HCT116 (cell line): ENCODE measurements at regions not wholly inside any gene's neighbourhood (a gene's known extent, or its start where the extent isn't known, plus 50 kb on each side); places are given as distances from the start of the nearest gene placed in this dataset.

Experiments used
- ATAC-seq: fragments of 200-7000 bp; cut with Tn5 transposase; 2 replicates; pipeline ENCODE4 v1.9.1; 2020; ENCODE audit warnings: mild to moderate bottlenecking, moderate library complexity
- BruUV-seq: library from RNA; stranded (reverse); fragments of 400-500 nt; replicated peaks from 2 replicates; lab custom pipeline; 2021; lab: Mats Ljungman, UMichigan
- CTCF ChIA-PET: fragments of 300-600 bp; sonication (Branson Sonifier 250); formaldehyde crosslinking; loops from one replicate; lab custom pipeline; 2021; ENCODE audit warnings: antibody characterized with exemption; lab: Charles Lee
- POLR2A ChIA-PET: fragments of 300-600, 350-600 bp; sonication (Branson Sonifier 250); formaldehyde crosslinking; loops from one replicate; lab custom pipeline; 2021; ENCODE audit warnings: antibody characterized with exemption; lab: Charles Lee
- RAD21 ChIA-PET, 2 experiments: fragments of 300-600 bp; sonication (Branson Sonifier 250); formaldehyde crosslinking; loops; one replicate each; lab custom pipeline; 2023; ENCODE audit warnings: low total read pairs in 2 of 2; ENCODE audit not compliant: uncharacterized antibody in 2 of 2, unreplicated experiment in 2 of 2, low non-redundant PET in 1 of 2; lab: Charles Lee
- DNase-seq: peaks from one replicate; pipeline ENCODE4 v3.0.0-alpha.2; 2010; ENCODE audit warnings: low read depth, low spot score
- H2AFZ ChIP-seq: fragments of 200-600 bp; shearing (Covaris generic), sonication (generic); 2 replicates; pipeline ENCODE4 v1.6.1; 2017; ENCODE audit warnings: low read depth, mixed run types, mixed read lengths, antibody characterized with exemption, low read length; ENCODE audit not compliant: poor library complexity, severe bottlenecking
- H3K27ac ChIP-seq: 2 replicates; pipeline ENCODE4 v1.5.1; 2012; ENCODE audit warnings: low read depth, low read length
- H3K27me3 ChIP-seq: fragments of 200-600 bp; sonication (generic); 2 replicates; pipeline ENCODE4 v1.6.1; 2016; ENCODE audit warnings: mixed run types, low read length, mixed read lengths; ENCODE audit not compliant: insufficient read depth
- H3K36me3 ChIP-seq, 2 experiments: fragments of 200-500 bp in 1 of 2; fragments of 200-600 bp in 1 of 2; sonication (Bioruptor generic) in 1 of 2; sonication (generic) in 1 of 2; 2 replicates each; pipeline versions ENCODE4 v1.5.1 to v1.6.1; 2014 to 2016; ENCODE audit warnings: low read length in 2 of 2, inconsistent platforms in 1 of 2, mixed read lengths in 1 of 2, mixed run types in 1 of 2; ENCODE audit not compliant: insufficient read depth in 2 of 2, control insufficient read depth in 1 of 2
- H3K4me1 ChIP-seq, 2 experiments: fragments of 200-600 bp in 1 of 2; sonication (generic) in 1 of 2; 2 replicates each; pipeline versions ENCODE4 v1.5.1 to v1.6.1; 2012 to 2017; ENCODE audit warnings: low read length in 2 of 2, inconsistent platforms in 1 of 2, mild to moderate bottlenecking in 1 of 2, mixed read lengths in 1 of 2, mixed run types in 1 of 2, moderate library complexity in 1 of 2; ENCODE audit not compliant: insufficient read depth in 2 of 2, control insufficient read depth in 1 of 2
- H3K4me2 ChIP-seq: fragments of 200-600 bp; sonication (generic); 2 replicates; pipeline ENCODE4 v1.6.1; 2017; ENCODE audit warnings: mixed run types, low read length, mixed read lengths
- H3K4me3 ChIP-seq, 2 experiments: fragments of 200-600 bp in 1 of 2; sonication (generic) in 1 of 2; replicated peaks in 1 of 2; 2 replicates each; pipeline ENCODE4 v1.5.1; 2011 to 2016; ENCODE audit warnings: low read length in 2 of 2, control low read depth in 1 of 2, low read depth in 1 of 2, mild to moderate bottlenecking in 1 of 2, mixed read lengths in 1 of 2, mixed run types in 1 of 2
- H3K79me2 ChIP-seq: fragments of 200-600 bp; sonication (generic); 2 replicates; pipeline ENCODE4 v1.6.1; 2017; ENCODE audit warnings: mild to moderate bottlenecking, mixed run types, low read length, moderate library complexity, mixed read lengths; ENCODE audit not compliant: insufficient read depth
- H3K9ac ChIP-seq: fragments of 200-600 bp; sonication (generic); 2 replicates; pipeline ENCODE4 v1.6.1; 2016; ENCODE audit warnings: low read length, mixed read lengths
- H3K9me2 ChIP-seq: fragments of 200-600 bp; sonication (generic), shearing (Covaris generic); 2 replicates; pipeline ENCODE4 v1.6.1; 2017; ENCODE audit warnings: mixed run types, mild to moderate bottlenecking, moderate library complexity; ENCODE audit not compliant: insufficient read depth
- H3K9me3 ChIP-seq, 2 experiments: fragments of 200-500 bp in 1 of 2; fragments of 200-600 bp in 1 of 2; sonication (Bioruptor generic) in 1 of 2; sonication (generic) in 1 of 2; 2 replicates each; pipeline ENCODE4 v1.6.1; 2014 to 2017; ENCODE audit warnings: low read length in 2 of 2, mixed read lengths in 2 of 2, inconsistent platforms in 1 of 2, low read depth in 1 of 2, mild to moderate bottlenecking in 1 of 2, mixed run types in 1 of 2, moderate library complexity in 1 of 2; ENCODE audit not compliant: control insufficient read depth in 1 of 2, insufficient read depth in 1 of 2
- H4K20me1 ChIP-seq: fragments of 200-600 bp; sonication (generic), shearing (Covaris generic); 2 replicates; pipeline ENCODE4 v1.6.1; 2017; ENCODE audit warnings: mixed run types, mild to moderate bottlenecking, moderate library complexity; ENCODE audit not compliant: insufficient read depth
- CBX3 ChIP-seq: IDR thresholded peaks from 2 replicates; pipeline ENCODE4 v1.6.1; 2012; ENCODE audit warnings: low read depth
- CEBPB ChIP-seq: IDR thresholded peaks from 2 replicates; pipeline ENCODE4 v1.6.1; 2012; ENCODE audit warnings: low read depth
- EZH2 ChIP-seq: fragments of 200-600 bp; sonication (generic); IDR thresholded peaks from 2 replicates; pipeline ENCODE4 v1.6.1; 2017; ENCODE audit warnings: antibody characterized with exemption, mixed run types
- EZH2phosphoT487 ChIP-seq: fragments of 200-600 bp; IDR thresholded peaks from 2 replicates; pipeline ENCODE4 v1.6.1; 2018; ENCODE audit warnings: antibody characterized with exemption, borderline replicate concordance
- POLR2A ChIP-seq: IDR thresholded peaks from 2 replicates; pipeline ENCODE4 v1.7.0; 2011; ENCODE audit warnings: borderline replicate concordance; ENCODE audit not compliant: insufficient read depth, insufficient read length; ENCODE audit errors: extremely low read depth
- RAD21 ChIP-seq: IDR thresholded peaks from 2 replicates; pipeline ENCODE4 v1.6.1; 2012; ENCODE audit warnings: low read depth, mild to moderate bottlenecking
- SIN3A ChIP-seq: IDR thresholded peaks from 2 replicates; pipeline ENCODE4 v1.6.1; 2012; ENCODE audit warnings: low read depth
- SP1 ChIP-seq: IDR thresholded peaks from 2 replicates; pipeline ENCODE4 v1.6.1; 2012; ENCODE audit warnings: low read depth
- SRF ChIP-seq: IDR thresholded peaks from 2 replicates; pipeline ENCODE4 v1.6.1; 2012; ENCODE audit warnings: low read depth
- TCF7L2 ChIP-seq: IDR thresholded peaks from 2 replicates; pipeline ENCODE4 v1.7.0; 2011; ENCODE audit warnings: borderline replicate concordance, inconsistent platforms; ENCODE audit not compliant: insufficient read depth, insufficient read length; ENCODE audit errors: extremely low read depth
- ZFX ChIP-seq: fragments of 450-650 bp; IDR thresholded peaks from 2 replicates; pipeline ENCODE4 v1.6.1; 2017
- intact Hi-C: fragments of 100-400 bp; cut with micrococcal nuclease; formaldehyde crosslinking; loops from 2 replicates; pipeline ENCODE4 v1.10.0; 2022
- TF ChIP-seq, protein P1 (sequence below): IDR thresholded peaks from 2 replicates; pipeline ENCODE4 v1.6.1; 2012; ENCODE audit warnings: low read depth

DNA sequence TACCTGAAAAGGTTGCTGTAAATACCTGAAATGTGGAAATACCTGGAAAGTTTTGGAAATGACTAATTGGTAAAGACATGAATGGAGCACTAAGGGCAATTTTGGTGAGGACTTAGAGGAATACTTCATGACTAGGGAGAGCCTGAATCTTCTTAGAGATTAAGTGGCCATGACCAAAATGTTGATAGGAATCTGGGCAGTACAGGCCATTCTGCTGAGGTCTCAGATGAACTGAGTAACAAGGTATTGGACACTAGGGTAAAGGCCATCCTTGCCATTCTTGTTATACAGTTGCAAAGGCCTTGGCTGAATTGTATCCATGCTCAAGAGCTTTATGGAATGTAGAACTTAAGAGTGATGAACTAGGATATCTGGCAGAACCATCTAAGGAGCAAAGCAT, 742.9 kb upstream of the RAB6C start:
- intact Hi-C loops, result no loop called here
- TF ChIP-seq CBX3, result no peak
- TF ChIP-seq EZH2, result no peak
- no peak for TF ChIP-seq SP1
- no peak for TF ChIP-seq ZFX
- no peak for TF ChIP-seq CEBPB
- TF ChIP-seq POLR2A, result no peak
- no peak for TF ChIP-seq RAD21
- no peak for TF ChIP-seq EZH2phosphoT487
- TF ChIP-seq, protein P1, sequence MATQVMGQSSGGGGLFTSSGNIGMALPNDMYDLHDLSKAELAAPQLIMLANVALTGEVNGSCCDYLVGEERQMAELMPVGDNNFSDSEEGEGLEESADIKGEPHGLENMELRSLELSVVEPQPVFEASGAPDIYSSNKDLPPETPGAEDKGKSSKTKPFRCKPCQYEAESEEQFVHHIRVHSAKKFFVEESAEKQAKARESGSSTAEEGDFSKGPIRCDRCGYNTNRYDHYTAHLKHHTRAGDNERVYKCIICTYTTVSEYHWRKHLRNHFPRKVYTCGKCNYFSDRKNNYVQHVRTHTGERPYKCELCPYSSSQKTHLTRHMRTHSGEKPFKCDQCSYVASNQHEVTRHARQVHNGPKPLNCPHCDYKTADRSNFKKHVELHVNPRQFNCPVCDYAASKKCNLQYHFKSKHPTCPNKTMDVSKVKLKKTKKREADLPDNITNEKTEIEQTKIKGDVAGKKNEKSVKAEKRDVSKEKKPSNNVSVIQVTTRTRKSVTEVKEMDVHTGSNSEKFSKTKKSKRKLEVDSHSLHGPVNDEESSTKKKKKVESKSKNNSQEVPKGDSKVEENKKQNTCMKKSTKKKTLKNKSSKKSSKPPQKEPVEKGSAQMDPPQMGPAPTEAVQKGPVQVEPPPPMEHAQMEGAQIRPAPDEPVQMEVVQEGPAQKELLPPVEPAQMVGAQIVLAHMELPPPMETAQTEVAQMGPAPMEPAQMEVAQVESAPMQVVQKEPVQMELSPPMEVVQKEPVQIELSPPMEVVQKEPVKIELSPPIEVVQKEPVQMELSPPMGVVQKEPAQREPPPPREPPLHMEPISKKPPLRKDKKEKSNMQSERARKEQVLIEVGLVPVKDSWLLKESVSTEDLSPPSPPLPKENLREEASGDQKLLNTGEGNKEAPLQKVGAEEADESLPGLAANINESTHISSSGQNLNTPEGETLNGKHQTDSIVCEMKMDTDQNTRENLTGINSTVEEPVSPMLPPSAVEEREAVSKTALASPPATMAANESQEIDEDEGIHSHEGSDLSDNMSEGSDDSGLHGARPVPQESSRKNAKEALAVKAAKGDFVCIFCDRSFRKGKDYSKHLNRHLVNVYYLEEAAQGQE, result no peak
- TF ChIP-seq SRF, result no peak
- no peak for TF ChIP-seq TCF7L2
- TF ChIP-seq SIN3A, result no peak

More for the DNA sequence above, 742.9 kb upstream of the RAB6C start:
- POLR2A ChIA-PET, result no interaction called here
- BruUV-seq, result no TSS peak
- CTCF ChIA-PET, result no interaction called here
- H3K9ac ChIP-seq, result no peak overlapping the region
- RAD21 ChIA-PET, result no interaction called here
- H3K9me2 ChIP-seq, result no peaks in the 10 kb centered on the region
- H3K27me3 ChIP-seq, result peaks cover 13% of the 10 kb centered on the region
- no peaks in the 10 kb centered on the region for H4K20me1 ChIP-seq
- H3K36me3 ChIP-seq, result no peaks in the 10 kb centered on the region
- no peaks in the 10 kb centered on the region for H3K79me2 ChIP-seq
- no peak for ATAC-seq
- H2AFZ ChIP-seq, result no peak overlapping the region
- no peaks in the 10 kb centered on the region for H3K4me1 ChIP-seq
- no peak overlapping the region for H3K27ac ChIP-seq
- DNase-seq, result no peak
- H3K4me2 ChIP-seq, result no peak overlapping the region
- no peak overlapping the region for H3K4me3 ChIP-seq
- no peaks in the 10 kb centered on the region for H3K9me3 ChIP-seq
